Superior temporal gyrus (tissue), 1 donor: ENCODE measurements at regions not wholly inside any gene's neighbourhood (a gene's known extent, or its start where the extent isn't known, plus 50 kb on each side); places are given as distances from the start of the nearest gene placed in this dataset.

Experiments used
- DNase-seq: peaks from one replicate; pipeline ENCODE4 v3.0.0-alpha.2; 2016; ENCODE audit errors: extremely low spot score

DNA sequence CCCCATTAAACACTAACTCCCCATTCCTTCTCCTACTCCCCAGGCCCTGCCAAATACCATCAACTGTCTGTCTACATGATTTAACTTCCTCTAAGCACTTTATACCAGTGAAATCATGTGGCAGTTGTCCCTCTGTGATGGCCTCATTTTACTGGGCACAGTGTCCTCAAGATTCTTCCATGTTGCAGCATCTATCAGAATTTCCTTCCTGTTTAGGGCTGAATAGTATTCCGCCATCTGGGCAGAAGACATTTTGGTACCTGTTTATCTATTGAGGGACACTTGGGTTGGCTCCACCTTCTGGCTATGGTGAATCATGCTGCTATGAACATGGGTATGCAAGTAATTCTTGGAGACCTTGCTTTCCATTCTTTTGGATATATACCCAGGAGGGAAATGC, 59.4 kb upstream of the IRX4 start:
- no peak for DNase-seq

GRCh38 chr5:1939256-1939655, 56.5 kb upstream of the IRX4 start:
- no peak for DNase-seq

- no peak for DNase-seq
Measured at GRCh38 chr5:1938310-1939000, 55.7 kb upstream of the IRX4 start.

GRCh38 chr5:1937590-1937989, 54.9 kb upstream of the IRX4 start:
- no peak for DNase-seq

GRCh38 chr5:1936901-1937300, 54.2 kb upstream of the IRX4 start:
- no peak for DNase-seq

GRCh38 chr5:1936413-1936812, 53.7 kb upstream of the IRX4 start:
- no peak for DNase-seq

DNA sequence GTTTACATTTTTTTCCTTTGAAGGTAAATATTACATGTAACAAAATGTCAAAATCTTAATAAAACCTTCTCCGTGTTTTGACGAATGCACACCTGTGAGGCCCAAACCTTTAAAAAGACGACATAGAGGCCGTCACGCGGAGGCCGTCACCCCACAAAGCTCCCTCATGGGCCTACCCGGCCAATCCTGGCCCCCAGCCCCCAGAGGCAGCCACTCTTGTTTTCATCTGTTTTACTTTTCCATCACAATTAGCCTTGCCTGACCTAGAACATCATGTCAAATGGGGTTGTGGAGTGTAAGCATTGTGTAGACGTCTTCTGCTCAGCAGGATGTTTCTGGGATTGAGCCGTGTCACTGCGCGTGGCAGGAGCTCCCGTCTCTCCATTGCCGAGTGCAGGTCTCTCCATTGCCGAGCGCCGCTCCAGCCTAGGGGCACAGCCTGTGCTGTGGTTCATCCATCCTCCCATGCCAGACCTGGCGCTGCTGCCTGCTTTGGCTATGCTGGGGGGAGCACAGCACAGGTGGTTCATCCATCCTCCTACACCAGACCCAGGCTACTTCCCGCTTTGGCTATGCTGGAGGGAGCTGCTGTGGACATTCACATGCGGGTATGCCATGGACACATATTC, 52.2 kb upstream of the IRX4 start:
- no peak for DNase-seq

DNA sequence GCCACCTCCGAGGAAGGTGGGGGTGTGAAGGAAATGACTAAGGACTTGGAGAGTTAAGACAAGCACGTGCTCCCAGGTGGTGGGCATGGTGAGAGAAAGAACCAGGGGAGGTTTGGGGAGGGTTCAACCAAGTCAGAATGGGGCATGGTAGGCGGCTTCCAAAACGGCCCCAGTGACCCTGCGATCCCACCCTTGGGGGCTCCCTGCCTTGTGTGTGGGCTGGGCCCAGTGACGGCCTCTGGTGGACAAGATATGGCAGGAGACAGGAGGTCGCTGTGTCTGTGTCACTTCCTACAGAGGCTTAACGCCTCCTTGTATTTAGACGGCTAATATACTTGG, 51.3 kb upstream of the IRX4 start:
- DNase-seq, result no peak

- DNase-seq, result no peak
Measured at GRCh38 chr5:1933364-1934055, 50.8 kb upstream of the IRX4 start.
